Heart right ventricle (tissue), 16 donors: ENCODE measurements at regions not wholly inside any gene's neighbourhood (a gene's known extent, or its start where the extent isn't known, plus 50 kb on each side); places are given as distances from the start of the nearest gene placed in this dataset.

Experiments
- ATAC-seq, 8 donors: fragments of 200-7000 bp; cut with Tn5 transposase; one replicate each; pipeline ENCODE4 v1.9.1; 2020; ENCODE audit warnings: mild to moderate bottlenecking in 8 of 8, moderate library complexity in 8 of 8, moderate number of reproducible peaks in 1 of 8
- DNase-seq, 2 donors: peaks; one replicate each; pipeline ENCODE4 v3.0.0-alpha.2; 2020
- H3K27ac ChIP-seq, 10 donors: fragments of 200-600 bp; sonication (generic) in 2 of 10; one replicate each; pipeline versions ENCODE4 v1.5.0 to v1.8.0; 2020 to 2022; ENCODE audit warnings: mild to moderate bottlenecking in 3 of 10
- H3K27me3 ChIP-seq, 7 donors: fragments of 200-600 bp; one replicate each; pipeline ENCODE4 v1.8.0; 2021 to 2022; ENCODE audit warnings: mild to moderate bottlenecking in 2 of 7
- H3K36me3 ChIP-seq, 9 donors: fragments of 200-600 bp; sonication (generic) in 1 of 9; one replicate each; pipeline versions ENCODE4 v1.5.0 to v1.8.0; 2020 to 2022; ENCODE audit warnings: mild to moderate bottlenecking in 2 of 9
- H3K4me1 ChIP-seq, 9 donors: fragments of 200-600 bp; sonication (generic) in 1 of 9; one replicate each; pipeline versions ENCODE4 v1.5.0 to v1.8.0; 2020 to 2022; ENCODE audit warnings: mild to moderate bottlenecking in 4 of 9
- H3K4me3 ChIP-seq, 10 donors: fragments of 200-600 bp; sonication (generic) in 2 of 10; one replicate each; pipeline versions ENCODE4 v1.5.0 to v1.8.0; 2020 to 2022; ENCODE audit warnings: mild to moderate bottlenecking in 7 of 10, moderate library complexity in 2 of 10
- H3K9me3 ChIP-seq, 11 donors: fragments of 200-600 bp in 10 of 11; sonication (generic) in 2 of 11; one replicate each; pipeline versions ENCODE4 v1.5.0 to v1.8.0; 2013 to 2022; ENCODE audit warnings: mild to moderate bottlenecking in 2 of 11, control low read depth in 1 of 11, moderate library complexity in 1 of 11
- CTCF ChIP-seq, 9 donors: fragments of 200-600 bp; sonication (generic) in 2 of 9; IDR thresholded peaks; one replicate each; pipeline versions ENCODE4 v1.5.0 to v1.8.0; 2021 to 2022; ENCODE audit warnings: antibody characterized with exemption in 9 of 9, mild to moderate bottlenecking in 5 of 9, moderate library complexity in 1 of 9
- WGBS, 2 donors: extraction: QIAGEN DNeasy Blood & Tissue Kit; methylation state at CpG; one replicate each; pipeline ENCODE4 v1.1.7; 2013; ENCODE audit warnings: inconsistent platforms in 1 of 2; 5-methylcytosine and 5-hydroxymethylcytosine counted together
- intact Hi-C, 10 donors: fragments of 100-400 bp; cut with DNase I; formaldehyde crosslinking; loops; one replicate each; pipeline versions ENCODE4 v1.11.1 to v1.14.2; 2022
- donor health status: Arrhythmogenic right ventricular cardiomyopathy.
- donor health status: ischemic (EF 13 %, LVEDD 7.1; RV severe dilation, severe dysfunction).
- donor health status: healthy with polysubstance abuse.
- donor health status: DM: no; HTN: yes; CAD: no.
- donor health status: DM: no; HTN: no; CAD: no.
- donor health status: ischemic (EF 25% LVEDD 6.9; RV normal size, moderate dysfunction).
- donor health status: ischemic (EF 25% LVEDD 5.7; RV mildly dilated, moderate dysfunction).
- donor health status: healthy.
- donor health status: DM: yes; HTN: yes; CAD: no.
- donor health status: Ischemic cardiomyopathy.
- donor health status: ischemic (EF 35%, LVEDD 5.7; RV mildly dilated, moderate dysfunction).
- donor health status: nonischemic (EF 11% LVEDD 7.7; RV severe dilation, severe dysfunction).
- donor health status: DM: yes; HTN: yes; CAD: no.
- donor health status: PGD.
- donor health status: ischemic (EF 29% LVEDD 5.4; RV normal size, mild dysfunction).
- donor health status: nonischemic (EF 23%, LVEDD 6.1; RV moderate dilation, normal function).

GRCh38 chr18:4748975-4749374, 293.9 kb upstream of the DLGAP1 start:
- ATAC-seq (no peak), DNase-seq (no peak)
- H3K9me3 ChIP-seq, result peaks cover 0 to 31% (median 7%) of the 10 kb centered on the region in 11 donors
- no peak overlapping the region for H3K4me3 ChIP-seq
- H3K36me3 ChIP-seq, result no peaks in the 10 kb centered on the region
- H3K27ac ChIP-seq, result no peak overlapping the region
- 50 to 57% methylated on average over 5 of the region's 5 CpGs for WGBS, 2 donors
- no peaks in the 10 kb centered on the region for H3K4me1 ChIP-seq
- no peaks in the 10 kb centered on the region for H3K27me3 ChIP-seq
- TF ChIP-seq CTCF (IDR thresholded peaks at IDR 0.05), result no peak
- intact Hi-C loops, result no loop called here

- Histone ChIP-seq H3K4me3 (no peak overlapping the region), H3K4me1 (no peaks in the 10 kb centered on the region), H3K27me3 (no peaks in the 10 kb centered on the region), H3K36me3 (no peaks in the 10 kb centered on the region), H3K9me3 (peaks cover 0 to 7% (median 0%) of the 10 kb centered on the region in 11 donors), H3K27ac (no peak overlapping the region)
- DNase-seq, result no peak
- TF ChIP-seq CTCF (IDR thresholded peaks at IDR 0.05), result no peak
- no peak for ATAC-seq
- 76 to 84% methylated on average over 1 of the region's 1 CpG for WGBS, 2 donors
- intact Hi-C loops, result loop anchor here in 1 of 10 donors (10.0 kb wide), 1 partner anchor 60 kb away; no protein-coding TSS in a partner anchor
Observed at GRCh38 chr18:4734903-4735302, 279.8 kb upstream of the DLGAP1 start.

- Histone ChIP-seq H3K36me3 (no peaks in the 10 kb centered on the region), H3K27me3 (no peaks in the 10 kb centered on the region), H3K9me3 (peaks cover 0 to 11% (median 0%) of the 10 kb centered on the region in 11 donors), H3K27ac (no peak overlapping the region), H3K4me1 (no peaks in the 10 kb centered on the region), H3K4me3 (no peak overlapping the region)
- DNase-seq (no peak), ATAC-seq (no peak)
- 76 to 85% methylated on average over 2 of the region's 2 CpGs for WGBS, 2 donors
- intact Hi-C loops, result loop anchor here in 1 of 10 donors (10.0 kb wide), 1 partner anchor 61 kb away; no protein-coding TSS in a partner anchor
- TF ChIP-seq CTCF (IDR thresholded peaks at IDR 0.05), result no peak
Observed at GRCh38 chr18:4734021-4734420, 278.9 kb upstream of the DLGAP1 start.

- Histone ChIP-seq H3K4me1 (no peaks in the 10 kb centered on the region), H3K9me3 (peaks cover 0 to 2% (median 0%) of the 10 kb centered on the region in 11 donors), H3K4me3 (no peak overlapping the region), H3K27ac (no peak overlapping the region), H3K36me3 (no peaks in the 10 kb centered on the region), H3K27me3 (no peaks in the 10 kb centered on the region)
- intact Hi-C loops, result no loop called here
- no peak for DNase-seq
- no peak for ATAC-seq
- TF ChIP-seq CTCF (IDR thresholded peaks at IDR 0.05), result no peak
- 86 to 93% methylated on average over 3 of the region's 3 CpGs for WGBS, 2 donors
Observed at GRCh38 chr18:4721545-4721944, 266.4 kb upstream of the DLGAP1 start.
